ENCODE measurements at regions not wholly inside any gene's neighbourhood (a gene's known extent, or its start where the extent isn't known, plus 50 kb on each side); places are given as distances from the start of the nearest gene placed in this dataset.

- intact Hi-C loops (cut with micrococcal nuclease) (no loop called here), in situ Hi-C loops (cut with MboI) (no loop called here)
- no peaks in the 10 kb centered on the region for H4K20me1 ChIP-seq (replicated peaks; ENCODE audit: control insufficient read depth, insufficient read depth, low read length)
- no peaks in the 10 kb centered on the region for H3K4me1 ChIP-seq (replicated peaks in 1 of 2; ENCODE audit: control insufficient read depth in 2 of 2, insufficient read depth in 2 of 2, low read length in 2 of 2)
- CTCF ChIA-PET (ENCODE audit: low intra/inter-chr PET ratio), result no interaction called here
- H3K27ac ChIP-seq (ENCODE audit: extremely low read depth, low read depth, low read length), result no peak overlapping the region
- no peak for ATAC-seq
- no peak for DNase-seq (ENCODE audit: extremely low read depth in 1 of 4, low spot score in 3 of 4)
- H3K9me3 ChIP-seq (replicated peaks; ENCODE audit: control insufficient read depth, insufficient read depth, low read depth, low read length), result no peaks in the 10 kb centered on the region; the same call in 1 of the 2 replicates
- H3K9me1 ChIP-seq (ENCODE audit: control insufficient read depth, insufficient read depth, low read length), result no peaks in the 10 kb centered on the region
- H3K4me3 ChIP-seq, result no peak overlapping the region
- H3K9ac ChIP-seq (ENCODE audit: insufficient read depth in 1 of 2, low read depth in 2 of 2, low read length in 2 of 2), result no peak overlapping the region
- H2AFZ ChIP-seq (ENCODE audit: low read depth, low read length), result no peak overlapping the region
- H3K4me2 ChIP-seq (ENCODE audit: insufficient read depth, low read length), result no peak overlapping the region
- H3K36me3 ChIP-seq (ENCODE audit: control insufficient read depth, insufficient read depth, low read length), result no peaks in the 10 kb centered on the region
- BruUV-seq (replicated peaks), result no TSS peak
- POLR2A ChIA-PET, result no interaction called here
- H3K79me2 ChIP-seq (ENCODE audit: control insufficient read depth, insufficient read depth, low read length), result no peaks in the 10 kb centered on the region
- FAIRE-seq, result no peak
- no peak for TF ChIP-seq CGGBP1 (CRISPR knock-in tag; IDR thresholded peaks at IDR 0.05)
- TF ChIP-seq GATAD2A (IDR thresholded peaks at IDR 0.05), result no peak
- TF ChIP-seq KLF1 (tag; IDR thresholded peaks at IDR 0.05), result no peak
- TF ChIP-seq ZSCAN29 (IDR thresholded peaks at IDR 0.05), result no peak
- TF ChIP-seq TAF1 (IDR thresholded peaks at IDR 0.05; ENCODE audit: control insufficient read depth, extremely low read depth, insufficient read depth, low read length, severe bottlenecking), result no peak
- no peak for TF ChIP-seq SIRT6 (IDR thresholded peaks at IDR 0.05; ENCODE audit: low read depth, low read length)
- no peak for TF ChIP-seq CREM (IDR thresholded peaks at IDR 0.05; ENCODE audit: low read depth)
- no peaks in the 10 kb centered on the region for H3K27me3 ChIP-seq (ENCODE audit: control insufficient read depth in 2 of 2, insufficient read depth in 2 of 2, low read length in 2 of 2)
Observed at GRCh38 chr5:44167540-44167939, 221.7 kb downstream of the FGF10 start.

GRCh38 chr5:44160369-44160768 lies 228.9 kb downstream of the FGF10 start:
- Histone ChIP-seq H3K4me3 (no peak overlapping the region), H3K9ac (ENCODE audit: insufficient read depth in 1 of 2, low read depth in 2 of 2, low read length in 2 of 2) (no peak overlapping the region), H2AFZ (ENCODE audit: low read depth, low read length) (no peak overlapping the region), H3K36me3 (ENCODE audit: control insufficient read depth, insufficient read depth, low read length) (no peaks in the 10 kb centered on the region), H3K4me2 (ENCODE audit: insufficient read depth, low read length) (no peak overlapping the region), H4K20me1 (replicated peaks; ENCODE audit: control insufficient read depth, insufficient read depth, low read length) (no peaks in the 10 kb centered on the region), H3K9me1 (ENCODE audit: control insufficient read depth, insufficient read depth, low read length) (no peaks in the 10 kb centered on the region), H3K27ac (ENCODE audit: extremely low read depth, low read depth, low read length) (no peak overlapping the region), H3K4me1 (replicated peaks in 1 of 2; ENCODE audit: control insufficient read depth in 2 of 2, insufficient read depth in 2 of 2, low read length in 2 of 2) (no peaks in the 10 kb centered on the region), H3K79me2 (ENCODE audit: control insufficient read depth, insufficient read depth, low read length) (no peaks in the 10 kb centered on the region), H3K9me3 (replicated peaks; ENCODE audit: control insufficient read depth, insufficient read depth, low read depth, low read length) (no peaks in the 10 kb centered on the region), H3K27me3 (ENCODE audit: control insufficient read depth in 2 of 2, insufficient read depth in 2 of 2, low read length in 2 of 2) (no peaks in the 10 kb centered on the region)
- POLR2A ChIA-PET, result no interaction called here
- no peak for FAIRE-seq
- ATAC-seq, result no peak
- CTCF ChIA-PET (ENCODE audit: low intra/inter-chr PET ratio), result no interaction called here
- no TSS peak for BruUV-seq (replicated peaks)
- WGBS (ENCODE audit: insufficient coverage, low coverage, missing lambda C conversion rate), result 0% methylated on average over 4 of the region's 4 CpGs
- intact Hi-C loops (cut with micrococcal nuclease) (no loop called here), in situ Hi-C loops (cut with MboI) (no loop called here)
- DNase-seq (ENCODE audit: extremely low read depth in 1 of 4, low spot score in 3 of 4), result no peak
- TF ChIP-seq ZNF609 (CRISPR knock-in tag; IDR thresholded peaks at IDR 0.05; ENCODE audit: borderline replicate concordance) (no peak), ZNF512 (tag; IDR thresholded peaks at IDR 0.05) (no peak), ZZZ3 (IDR thresholded peaks at IDR 0.05) (no peak), POLR2AphosphoS2 (IDR thresholded peaks at IDR 0.05; ENCODE audit: low read length) (no peak)
